PC-3 (cell line): ENCODE measurements at regions not wholly inside any gene's neighbourhood (a gene's known extent, or its start where the extent isn't known, plus 50 kb on each side); places are given as distances from the start of the nearest gene placed in this dataset.

Source experiments
- ATAC-seq: fragments of 200-7000 bp; cut with Tn5 transposase; 2 replicates; pipeline ENCODE4 v1.9.1; 2020; ENCODE audit warnings: mild to moderate bottlenecking, moderate library complexity
- BruUV-seq: library from RNA; stranded (reverse); fragments of 400-500 nt; replicated peaks from 2 replicates; lab custom pipeline; 2021; lab: Mats Ljungman, UMichigan
- CTCF ChIA-PET: fragments of 300-600 bp; sonication (Branson Sonifier 250); formaldehyde crosslinking; loops from one replicate; lab custom pipeline; 2022; ENCODE audit warnings: antibody characterized with exemption; lab: Charles Lee
- POLR2A ChIA-PET: fragments of 300-600 bp; sonication (Branson Sonifier 250); formaldehyde crosslinking; loops from one replicate; lab custom pipeline; 2022; ENCODE audit warnings: antibody characterized with exemption; ENCODE audit not compliant: unreplicated experiment; lab: Charles Lee
- DNase-seq: peaks from one replicate; pipeline ENCODE4 v3.0.0-alpha.2; 2015
- H2AFZ ChIP-seq: fragments of 300-600 bp; sonication (generic); 2 replicates; pipeline ENCODE4 v1.6.0; 2016; ENCODE audit warnings: antibody characterized with exemption, low read length
- H3F3A ChIP-seq: fragments of 300-600 bp; sonication (generic); one replicate; pipeline ENCODE4 v1.6.0; 2017; ENCODE audit warnings: antibody characterized with exemption, low read length, control low read depth, mild to moderate bottlenecking; ENCODE audit not compliant: unreplicated experiment
- H3K27ac ChIP-seq: fragments of 300-600 bp; sonication (generic); 2 replicates; pipeline ENCODE4 v1.5.1; 2016; ENCODE audit warnings: mild to moderate bottlenecking, low read length
- H3K27me3 ChIP-seq: fragments of 300-600 bp; sonication (generic); 2 replicates; pipeline ENCODE4 v1.6.1; 2016; ENCODE audit warnings: low read length, mixed read lengths
- H3K36me3 ChIP-seq: fragments of 300-600 bp; sonication (generic); 2 replicates; pipeline ENCODE4 v1.6.1; 2016; ENCODE audit warnings: low read depth, mixed run types, low read length, mixed read lengths
- H3K4me1 ChIP-seq: fragments of 300-600 bp; sonication (generic); 2 replicates; pipeline ENCODE4 v1.5.1; 2016; ENCODE audit warnings: low read length; ENCODE audit not compliant: insufficient read depth
- H3K4me2 ChIP-seq: fragments of 300-600 bp; sonication (generic); 2 replicates; pipeline ENCODE4 v1.6.0; 2016; ENCODE audit warnings: low read length
- H3K4me3 ChIP-seq: fragments of 300-600 bp; sonication (generic); 2 replicates; pipeline ENCODE4 v1.5.1; 2016; ENCODE audit warnings: mild to moderate bottlenecking, low read length, mixed read lengths
- H3K79me2 ChIP-seq: fragments of 300-600 bp; sonication (generic); 2 replicates; pipeline ENCODE4 v1.6.1; 2017; ENCODE audit warnings: low read length, mixed read lengths
- H3K9ac ChIP-seq: fragments of 300-600 bp; sonication (generic); 2 replicates; pipeline ENCODE4 v1.6.0; 2016; ENCODE audit warnings: mild to moderate bottlenecking, low read length
- H3K9me2 ChIP-seq: fragments of 300-600 bp; sonication (generic); replicated peaks from 2 replicates; pipeline ENCODE4 v1.6.1; 2016; ENCODE audit warnings: mixed run types, low read length, mixed read lengths
- H3K9me3 ChIP-seq: fragments of 300-600 bp; sonication (generic); 2 replicates; pipeline ENCODE4 v1.6.1; 2016; ENCODE audit warnings: low read length, mixed read lengths
- H4K20me1 ChIP-seq: fragments of 300-600 bp; sonication (generic); 2 replicates; pipeline ENCODE4 v1.6.1; 2016; ENCODE audit warnings: low read length, mixed read lengths
- EZH2 ChIP-seq: fragments of 300-600 bp; sonication (generic); IDR thresholded peaks from one replicate; pipeline ENCODE4 v1.6.1; 2017; ENCODE audit warnings: antibody characterized with exemption, mild to moderate bottlenecking, low read length; ENCODE audit not compliant: unreplicated experiment
- EZH2phosphoT487 ChIP-seq: fragments of 300-600 bp; sonication (generic); IDR thresholded peaks from 2 replicates; pipeline ENCODE4 v1.6.1; 2018; ENCODE audit warnings: mild to moderate bottlenecking, antibody characterized with exemption, low read length, borderline replicate concordance
- intact Hi-C: fragments of 100-400 bp; cut with micrococcal nuclease; formaldehyde crosslinking; loops from 2 replicates; pipeline ENCODE4 v1.9.0; 2023
- TF ChIP-seq, protein P1 (sequence below): fragments of 300-600 bp; sonication (generic); conservative IDR thresholded peaks from 2 replicates; pipeline ENCODE4 v1.5.1; 2017; ENCODE audit warnings: antibody characterized with exemption, low read depth, mild to moderate bottlenecking, low read length

- ATAC-seq (no peak), DNase-seq (no peak)
- Histone ChIP-seq H3K4me3 (no peak overlapping the region), H3K9me2 (no peaks in the 10 kb centered on the region), H3K9ac (no peak overlapping the region), H3F3A (no peaks in the 10 kb centered on the region), H3K4me2 (no peak overlapping the region), H3K9me3 (no peaks in the 10 kb centered on the region), H2AFZ (no peak overlapping the region), H3K79me2 (no peaks in the 10 kb centered on the region), H3K27me3 (no peaks in the 10 kb centered on the region), H3K36me3 (no peaks in the 10 kb centered on the region), H4K20me1 (no peaks in the 10 kb centered on the region), H3K27ac (no peak overlapping the region), H3K4me1 (no peaks in the 10 kb centered on the region)
- CTCF ChIA-PET: no interaction called here
- BruUV-seq: no TSS peak
- intact Hi-C loops: no loop called here
- no peak for TF ChIP-seq EZH2phosphoT487
- TF ChIP-seq, protein P1, sequence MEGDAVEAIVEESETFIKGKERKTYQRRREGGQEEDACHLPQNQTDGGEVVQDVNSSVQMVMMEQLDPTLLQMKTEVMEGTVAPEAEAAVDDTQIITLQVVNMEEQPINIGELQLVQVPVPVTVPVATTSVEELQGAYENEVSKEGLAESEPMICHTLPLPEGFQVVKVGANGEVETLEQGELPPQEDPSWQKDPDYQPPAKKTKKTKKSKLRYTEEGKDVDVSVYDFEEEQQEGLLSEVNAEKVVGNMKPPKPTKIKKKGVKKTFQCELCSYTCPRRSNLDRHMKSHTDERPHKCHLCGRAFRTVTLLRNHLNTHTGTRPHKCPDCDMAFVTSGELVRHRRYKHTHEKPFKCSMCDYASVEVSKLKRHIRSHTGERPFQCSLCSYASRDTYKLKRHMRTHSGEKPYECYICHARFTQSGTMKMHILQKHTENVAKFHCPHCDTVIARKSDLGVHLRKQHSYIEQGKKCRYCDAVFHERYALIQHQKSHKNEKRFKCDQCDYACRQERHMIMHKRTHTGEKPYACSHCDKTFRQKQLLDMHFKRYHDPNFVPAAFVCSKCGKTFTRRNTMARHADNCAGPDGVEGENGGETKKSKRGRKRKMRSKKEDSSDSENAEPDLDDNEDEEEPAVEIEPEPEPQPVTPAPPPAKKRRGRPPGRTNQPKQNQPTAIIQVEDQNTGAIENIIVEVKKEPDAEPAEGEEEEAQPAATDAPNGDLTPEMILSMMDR: no peak
- TF ChIP-seq EZH2: no peak
- POLR2A ChIA-PET: no interaction called here
These were observed 79.9 kb upstream of the FSIP2 start for GRCh38 chr2:185658750-185659149.

- no peak for TF ChIP-seq EZH2phosphoT487
- no peak for TF ChIP-seq EZH2
- TF ChIP-seq, protein P1: no peak
- no peaks in the 10 kb centered on the region for H3F3A ChIP-seq
- POLR2A ChIA-PET: no interaction called here
- no peak overlapping the region for H2AFZ ChIP-seq
- H3K9ac ChIP-seq: no peak overlapping the region
- H3K36me3 ChIP-seq: no peaks in the 10 kb centered on the region
- intact Hi-C loops: no loop called here
- no peaks in the 10 kb centered on the region for H3K4me1 ChIP-seq
- H3K9me2 ChIP-seq: no peaks in the 10 kb centered on the region
- no TSS peak for BruUV-seq
- H3K4me3 ChIP-seq: no peak overlapping the region
- no peaks in the 10 kb centered on the region for H3K27me3 ChIP-seq
- no peak overlapping the region for H3K4me2 ChIP-seq
- CTCF ChIA-PET: no interaction called here
- no peak for ATAC-seq
- H3K9me3 ChIP-seq: no peaks in the 10 kb centered on the region
- no peak overlapping the region for H3K27ac ChIP-seq
- H4K20me1 ChIP-seq: no peaks in the 10 kb centered on the region
- DNase-seq: no peak
- no peaks in the 10 kb centered on the region for H3K79me2 ChIP-seq
These were observed 74.8 kb upstream of the FSIP2 start for GRCh38 chr2:185663811-185664210.

DNA sequence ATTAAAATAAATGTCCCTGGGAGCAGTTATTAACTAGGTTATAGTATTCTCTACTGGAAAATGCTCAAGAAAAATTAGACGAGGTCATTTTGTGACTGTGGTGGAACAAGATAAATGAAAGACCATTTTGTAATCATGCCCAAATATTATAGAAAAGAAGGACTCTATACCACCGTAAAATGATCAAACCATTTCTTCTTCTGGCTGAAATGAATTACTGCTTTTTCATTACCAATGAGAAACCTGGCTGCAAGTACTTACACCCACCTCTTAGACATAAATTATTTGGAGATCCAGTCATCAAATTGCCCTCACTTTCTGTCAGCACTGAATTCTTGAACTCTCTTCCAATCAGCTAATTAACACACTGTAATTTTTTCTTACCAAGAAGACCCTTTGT lies 74.2 kb upstream of the FSIP2 start:
- H3K9me2 ChIP-seq: no peaks in the 10 kb centered on the region
- no peak overlapping the region for H2AFZ ChIP-seq
- no peaks in the 10 kb centered on the region for H3K36me3 ChIP-seq
- TF ChIP-seq, protein P1: no peak
- TF ChIP-seq EZH2 (no peak), EZH2phosphoT487 (no peak)
- no peaks in the 10 kb centered on the region for H3K9me3 ChIP-seq
- CTCF ChIA-PET: no interaction called here
- H3K4me1 ChIP-seq: no peaks in the 10 kb centered on the region
- no TSS peak for BruUV-seq
- no peak overlapping the region for H3K4me3 ChIP-seq
- no peak overlapping the region for H3K27ac ChIP-seq
- no peak for DNase-seq
- no peaks in the 10 kb centered on the region for H4K20me1 ChIP-seq
- intact Hi-C loops: no loop called here
- H3K27me3 ChIP-seq: no peaks in the 10 kb centered on the region
- no peak for ATAC-seq
- POLR2A ChIA-PET: no interaction called here
- H3K4me2 ChIP-seq: no peak overlapping the region
- no peak overlapping the region for H3K9ac ChIP-seq
- no peaks in the 10 kb centered on the region for H3K79me2 ChIP-seq
- no peaks in the 10 kb centered on the region for H3F3A ChIP-seq
